SH-SY5Y (cell line): ENCODE measurements at regions not wholly inside any gene's neighbourhood (a gene's known extent, or its start where the extent isn't known, plus 50 kb on each side); places are given as distances from the start of the nearest gene placed in this dataset.

ENCODE experiments used
- GATA2 ChIP-seq: IDR thresholded peaks from 2 replicates; pipeline ENCODE4 v1.6.1; 2011; ENCODE audit warnings: mild to moderate bottlenecking, low read depth, low read length
- GATA3 ChIP-seq: IDR thresholded peaks from 2 replicates; pipeline ENCODE4 v1.6.1; 2011; ENCODE audit warnings: low read depth, mild to moderate bottlenecking, low read length, moderate library complexity

DNA sequence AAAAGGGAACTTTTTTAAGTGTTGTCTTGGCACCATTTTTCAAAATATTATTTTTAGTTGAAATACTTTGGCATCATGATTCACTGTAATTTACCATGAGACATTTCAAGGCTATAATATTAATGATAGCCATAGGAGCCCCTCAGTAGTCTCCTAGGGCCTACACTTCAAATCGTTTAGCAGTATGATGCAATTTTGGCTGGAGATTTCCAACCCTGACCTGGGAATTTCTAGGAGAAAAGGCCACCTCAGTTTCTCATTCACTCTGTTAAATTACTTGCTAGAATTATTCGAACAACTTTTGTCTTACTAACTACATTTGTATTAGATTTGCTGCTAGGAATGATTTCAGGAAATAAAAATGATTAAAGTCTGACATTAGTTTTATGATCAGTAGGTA lies 1610.9 kb upstream of the RAG2 start:
- TF ChIP-seq GATA3 (no peak), GATA2 (no peak)
